ENCODE measurements at regions not wholly inside any gene's neighbourhood (a gene's known extent, or its start where the extent isn't known, plus 50 kb on each side); places are given as distances from the start of the nearest gene placed in this dataset.

DNA sequence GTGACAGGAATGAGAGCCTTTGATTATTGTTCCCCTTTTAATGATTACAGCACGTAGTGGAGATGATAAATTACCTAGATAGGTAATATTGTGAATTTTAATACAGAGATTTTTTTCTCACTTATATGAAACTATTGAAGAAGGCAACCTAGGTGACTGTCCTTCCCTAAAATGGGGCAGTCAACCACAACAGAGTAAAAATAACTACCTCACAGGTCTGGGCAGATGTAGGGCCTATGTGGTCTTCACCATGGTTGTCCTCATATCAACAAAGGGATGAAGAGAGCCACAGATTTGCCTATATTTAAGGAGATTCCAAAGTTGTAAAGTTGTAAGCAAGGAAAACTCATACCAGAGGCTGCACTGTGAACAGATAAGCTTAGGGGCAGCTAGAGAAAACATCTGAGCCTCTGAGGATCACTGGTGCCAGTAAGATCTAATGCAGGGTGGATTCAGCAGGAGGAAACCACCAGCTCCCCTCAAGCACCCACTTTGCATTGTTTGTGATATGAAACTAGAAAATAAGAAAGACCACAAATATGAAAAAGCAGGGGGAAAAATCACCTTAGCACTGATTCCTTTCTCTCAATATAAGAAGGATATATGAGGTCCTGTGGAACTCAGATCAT, 547.9 kb upstream of the GALNTL6 start:
- Histone ChIP-seq H3K9me2 (replicated peaks; ENCODE audit: low read length) (no peaks in the 10 kb centered on the region), H3K36me3 (ENCODE audit: low read depth, low read length) (no peaks in the 10 kb centered on the region), H3K4me2 (ENCODE audit: low read length) (no peak overlapping the region), H3K27ac (ENCODE audit: low read length) (no peak overlapping the region), H3K79me2 (ENCODE audit: low read length) (no peaks in the 10 kb centered on the region), H3K4me3 (ENCODE audit: low read length) (no peak overlapping the region), H3K27me3 (ENCODE audit: low read length) (no peaks in the 10 kb centered on the region), H3F3A (ENCODE audit: low read length, unreplicated experiment) (no peaks in the 10 kb centered on the region), H3K4me1 (ENCODE audit: insufficient read depth, low read length) (no peaks in the 10 kb centered on the region), H3K9ac (ENCODE audit: low read length) (no peak overlapping the region), H4K20me1 (ENCODE audit: low read length) (no peaks in the 10 kb centered on the region), H2AFZ (ENCODE audit: low read length) (no peak overlapping the region), H3K9me3 (ENCODE audit: low read length) (no peaks in the 10 kb centered on the region)
- no TSS peak for BruUV-seq (replicated peaks)
- ChIA-PET POLR2A (ENCODE audit: unreplicated experiment) (no interaction called here), CTCF (no interaction called here)
- ATAC-seq (no peak), DNase-seq (no peak)
- intact Hi-C loops (cut with micrococcal nuclease) = no loop called here
- TF ChIP-seq EZH2 (IDR thresholded peaks at IDR 0.05; ENCODE audit: low read length, unreplicated experiment) (no peak), EZH2phosphoT487 (IDR thresholded peaks at IDR 0.05; ENCODE audit: borderline replicate concordance, low read length) (no peak)
- TF ChIP-seq, protein P1, sequence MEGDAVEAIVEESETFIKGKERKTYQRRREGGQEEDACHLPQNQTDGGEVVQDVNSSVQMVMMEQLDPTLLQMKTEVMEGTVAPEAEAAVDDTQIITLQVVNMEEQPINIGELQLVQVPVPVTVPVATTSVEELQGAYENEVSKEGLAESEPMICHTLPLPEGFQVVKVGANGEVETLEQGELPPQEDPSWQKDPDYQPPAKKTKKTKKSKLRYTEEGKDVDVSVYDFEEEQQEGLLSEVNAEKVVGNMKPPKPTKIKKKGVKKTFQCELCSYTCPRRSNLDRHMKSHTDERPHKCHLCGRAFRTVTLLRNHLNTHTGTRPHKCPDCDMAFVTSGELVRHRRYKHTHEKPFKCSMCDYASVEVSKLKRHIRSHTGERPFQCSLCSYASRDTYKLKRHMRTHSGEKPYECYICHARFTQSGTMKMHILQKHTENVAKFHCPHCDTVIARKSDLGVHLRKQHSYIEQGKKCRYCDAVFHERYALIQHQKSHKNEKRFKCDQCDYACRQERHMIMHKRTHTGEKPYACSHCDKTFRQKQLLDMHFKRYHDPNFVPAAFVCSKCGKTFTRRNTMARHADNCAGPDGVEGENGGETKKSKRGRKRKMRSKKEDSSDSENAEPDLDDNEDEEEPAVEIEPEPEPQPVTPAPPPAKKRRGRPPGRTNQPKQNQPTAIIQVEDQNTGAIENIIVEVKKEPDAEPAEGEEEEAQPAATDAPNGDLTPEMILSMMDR (conservative IDR thresholded peaks at IDR 0.05; ENCODE audit: low read depth, low read length) = no peak

DNA sequence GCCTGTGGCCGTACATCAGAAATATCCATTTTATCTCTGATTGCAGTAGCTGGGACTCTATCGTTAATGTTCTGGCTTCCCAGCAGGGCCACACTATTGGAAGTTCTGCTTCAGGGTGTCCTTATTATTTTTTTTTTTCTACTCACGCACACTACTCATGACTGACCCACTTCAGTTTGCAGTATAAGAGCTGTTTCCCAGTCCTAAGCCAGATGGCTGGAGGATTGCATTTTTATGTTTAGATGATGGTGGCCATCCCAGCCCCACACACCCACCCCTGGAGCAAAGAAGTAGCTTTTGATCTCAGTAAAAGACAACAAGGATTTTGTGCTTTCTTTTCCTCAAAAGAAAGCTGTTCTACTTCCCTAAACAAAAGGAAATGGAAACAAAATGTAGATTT, 557.0 kb upstream of the GALNTL6 start:
- Histone ChIP-seq H3K9me2 (replicated peaks; ENCODE audit: low read length) (no peaks in the 10 kb centered on the region), H3K4me2 (ENCODE audit: low read length) (no peak overlapping the region), H3K79me2 (ENCODE audit: low read length) (no peaks in the 10 kb centered on the region), H3F3A (ENCODE audit: low read length, unreplicated experiment) (no peaks in the 10 kb centered on the region), H3K36me3 (ENCODE audit: low read depth, low read length) (no peaks in the 10 kb centered on the region), H2AFZ (ENCODE audit: low read length) (no peak overlapping the region), H3K27ac (ENCODE audit: low read length) (no peak overlapping the region), H3K4me1 (ENCODE audit: insufficient read depth, low read length) (no peaks in the 10 kb centered on the region), H4K20me1 (ENCODE audit: low read length) (no peaks in the 10 kb centered on the region), H3K9ac (ENCODE audit: low read length) (no peak overlapping the region), H3K9me3 (ENCODE audit: low read length) (no peaks in the 10 kb centered on the region), H3K4me3 (ENCODE audit: low read length) (no peak overlapping the region), H3K27me3 (ENCODE audit: low read length) (no peaks in the 10 kb centered on the region)
- TF ChIP-seq, protein P1 (conservative IDR thresholded peaks at IDR 0.05; ENCODE audit: low read depth, low read length) = no peak
- no peak for TF ChIP-seq EZH2phosphoT487 (IDR thresholded peaks at IDR 0.05; ENCODE audit: borderline replicate concordance, low read length)
- no peak for TF ChIP-seq EZH2 (IDR thresholded peaks at IDR 0.05; ENCODE audit: low read length, unreplicated experiment)
- ATAC-seq (no peak), DNase-seq (no peak)
- intact Hi-C loops (cut with micrococcal nuclease) = no loop called here
- CTCF ChIA-PET = no interaction called here
- no TSS peak for BruUV-seq (replicated peaks)
- POLR2A ChIA-PET (ENCODE audit: unreplicated experiment) = no interaction called here

DNA sequence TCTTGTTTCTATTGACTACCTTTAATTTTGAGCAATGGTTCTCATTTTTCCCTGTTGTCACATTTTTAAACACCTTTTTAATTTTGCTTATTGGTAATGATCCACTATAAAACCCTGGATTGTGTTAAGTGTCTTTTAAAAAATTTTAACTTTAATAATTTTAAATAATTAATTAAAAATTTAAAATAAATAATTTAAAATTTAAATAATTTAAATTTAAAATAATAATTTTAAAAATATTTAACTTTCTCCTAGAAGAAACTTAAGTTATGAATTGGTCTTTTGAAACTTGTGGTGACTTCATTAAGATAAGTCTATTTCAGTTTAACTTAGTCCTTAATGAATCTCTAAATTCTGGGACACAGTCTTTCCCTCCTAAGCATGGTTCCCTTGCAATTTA, 566.3 kb upstream of the GALNTL6 start:
- no peaks in the 10 kb centered on the region for H3K27me3 ChIP-seq (ENCODE audit: low read length)
- H3K9me3 ChIP-seq (ENCODE audit: low read length) = no peaks in the 10 kb centered on the region
- no peaks in the 10 kb centered on the region for H3K79me2 ChIP-seq (ENCODE audit: low read length)
- no peak overlapping the region for H2AFZ ChIP-seq (ENCODE audit: low read length)
- no TSS peak for BruUV-seq (replicated peaks)
- no peak overlapping the region for H3K4me3 ChIP-seq (ENCODE audit: low read length)
- no peak overlapping the region for H3K4me2 ChIP-seq (ENCODE audit: low read length)
- H4K20me1 ChIP-seq (ENCODE audit: low read length) = no peaks in the 10 kb centered on the region
- no peak overlapping the region for H3K9ac ChIP-seq (ENCODE audit: low read length)
- TF ChIP-seq EZH2phosphoT487 (IDR thresholded peaks at IDR 0.05; ENCODE audit: borderline replicate concordance, low read length) (no peak), EZH2 (IDR thresholded peaks at IDR 0.05; ENCODE audit: low read length, unreplicated experiment) (no peak)
- TF ChIP-seq, protein P1 (conservative IDR thresholded peaks at IDR 0.05; ENCODE audit: low read depth, low read length) = no peak
- H3K36me3 ChIP-seq (ENCODE audit: low read depth, low read length) = no peaks in the 10 kb centered on the region
- H3K27ac ChIP-seq (ENCODE audit: low read length) = no peak overlapping the region
- H3K9me2 ChIP-seq (replicated peaks; ENCODE audit: low read length) = no peaks in the 10 kb centered on the region
- ATAC-seq = no peak
- no peaks in the 10 kb centered on the region for H3F3A ChIP-seq (ENCODE audit: low read length, unreplicated experiment)
- POLR2A ChIA-PET (ENCODE audit: unreplicated experiment) = no interaction called here
- DNase-seq = no peak
- H3K4me1 ChIP-seq (ENCODE audit: insufficient read depth, low read length) = no peaks in the 10 kb centered on the region
- CTCF ChIA-PET = no interaction called here
- intact Hi-C loops (cut with micrococcal nuclease) = no loop called here
